ENCODE measurements at regions not wholly inside any gene's neighbourhood (a gene's known extent, or its start where the extent isn't known, plus 50 kb on each side); places are given as distances from the start of the nearest gene placed in this dataset.
A peak's percentile ranks its signal among the peaks of the same experiment; 100 is the strongest.

- peaks cover 10 to 12% of the 10 kb centered on the region in 2 donors for H3K4me1 ChIP-seq (ENCODE audit: control insufficient read depth in 1 of 2, insufficient read depth in 2 of 2, low read length in 2 of 2)
- no peak overlapping the region for H3K4me2 ChIP-seq (replicated peaks; ENCODE audit: extremely low read depth, low read length, poor library complexity, severe bottlenecking)
- H3K36me3 Mint-ChIP-seq = peaks cover 50 to 68% of the 10 kb centered on the region in 2 donors
- no peak overlapping the region for H3K27ac ChIP-seq (ENCODE audit: low read depth in 1 of 2, low read length in 2 of 2)
- WGBS (ENCODE audit: insufficient coverage) = 60% methylated on average over 21 of the region's 22 CpGs
- peaks cover 6 to 29% of the 10 kb centered on the region in 2 donors for H3K36me3 ChIP-seq (replicated peaks in 1 of 2; ENCODE audit: control insufficient read depth in 1 of 2, insufficient read depth in 2 of 2, low read length in 2 of 2)
- peaks cover 38% of the 10 kb centered on the region for H4K20me1 ChIP-seq (ENCODE audit: insufficient read depth, low read length)
- peak overlapping the region in 6 of 7 donors; percentile 28 to 88 (median 74) for H3K27ac Mint-ChIP-seq
- intact Hi-C loops (cut with micrococcal nuclease) = loop anchor here (2.0 to 5.0 kb wide), 4 partner anchors 35 to 145 kb away; no protein-coding TSS in a partner anchor
- no peaks in the 10 kb centered on the region for H3K9me3 Mint-ChIP-seq
- no peaks in the 10 kb centered on the region for H3K27me3 Mint-ChIP-seq (ENCODE audit: low read depth in 3 of 3)
- peak; percentile 70 to 85 (median 80) for DNase-seq
- H2AFZ ChIP-seq (ENCODE audit: insufficient read depth, low read depth, low read length, poor library complexity, severe bottlenecking) = no peak overlapping the region
- peaks cover 3% of the 10 kb centered on the region for H3K79me2 ChIP-seq (ENCODE audit: insufficient read depth, low read length)
- H3K4me1 Mint-ChIP-seq = peaks cover 41% of the 10 kb centered on the region
- no peaks in the 10 kb centered on the region for H3K9me3 ChIP-seq (replicated peaks in 1 of 2; ENCODE audit: control insufficient read depth in 1 of 2, insufficient read depth in 1 of 2, low read length in 2 of 2)
- no peak overlapping the region for H3K4me3 ChIP-seq (replicated peaks in 1 of 3; ENCODE audit: low read depth in 2 of 3, low read length in 3 of 3)
- no peaks in the 10 kb centered on the region for H3K27me3 ChIP-seq (ENCODE audit: control insufficient read depth in 2 of 2, insufficient read depth in 2 of 2, low read length in 2 of 2)
- H3K9ac ChIP-seq (ENCODE audit: insufficient read depth, low read length, poor library complexity, severe bottlenecking) = no peak overlapping the region
- TF ChIP-seq, protein P1, sequence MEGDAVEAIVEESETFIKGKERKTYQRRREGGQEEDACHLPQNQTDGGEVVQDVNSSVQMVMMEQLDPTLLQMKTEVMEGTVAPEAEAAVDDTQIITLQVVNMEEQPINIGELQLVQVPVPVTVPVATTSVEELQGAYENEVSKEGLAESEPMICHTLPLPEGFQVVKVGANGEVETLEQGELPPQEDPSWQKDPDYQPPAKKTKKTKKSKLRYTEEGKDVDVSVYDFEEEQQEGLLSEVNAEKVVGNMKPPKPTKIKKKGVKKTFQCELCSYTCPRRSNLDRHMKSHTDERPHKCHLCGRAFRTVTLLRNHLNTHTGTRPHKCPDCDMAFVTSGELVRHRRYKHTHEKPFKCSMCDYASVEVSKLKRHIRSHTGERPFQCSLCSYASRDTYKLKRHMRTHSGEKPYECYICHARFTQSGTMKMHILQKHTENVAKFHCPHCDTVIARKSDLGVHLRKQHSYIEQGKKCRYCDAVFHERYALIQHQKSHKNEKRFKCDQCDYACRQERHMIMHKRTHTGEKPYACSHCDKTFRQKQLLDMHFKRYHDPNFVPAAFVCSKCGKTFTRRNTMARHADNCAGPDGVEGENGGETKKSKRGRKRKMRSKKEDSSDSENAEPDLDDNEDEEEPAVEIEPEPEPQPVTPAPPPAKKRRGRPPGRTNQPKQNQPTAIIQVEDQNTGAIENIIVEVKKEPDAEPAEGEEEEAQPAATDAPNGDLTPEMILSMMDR (IDR thresholded peaks at IDR 0.05) = peak; percentile 83
- H3K4me3 Mint-ChIP-seq = no peak overlapping the region
Measured at GRCh38 chr7:130896898-130897514, 163.0 kb upstream of the KLF14 start.

GRCh38 chr7:130897515-130898419, 163.8 kb upstream of the KLF14 start:
- TF ChIP-seq, protein P1 (IDR thresholded peaks at IDR 0.05) = no peak
- Histone ChIP-seq H2AFZ (ENCODE audit: insufficient read depth, low read depth, low read length, poor library complexity, severe bottlenecking) (no peak overlapping the region), H3K27ac (ENCODE audit: low read depth in 1 of 2, low read length in 2 of 2) (no peak overlapping the region), H3K4me2 (replicated peaks; ENCODE audit: extremely low read depth, low read length, poor library complexity, severe bottlenecking) (no peak overlapping the region), H3K79me2 (ENCODE audit: insufficient read depth, low read length) (peaks cover 3% of the 10 kb centered on the region), H3K27me3 (ENCODE audit: control insufficient read depth in 2 of 2, insufficient read depth in 2 of 2, low read length in 2 of 2) (no peaks in the 10 kb centered on the region), H4K20me1 (ENCODE audit: insufficient read depth, low read length) (peaks cover 38% of the 10 kb centered on the region), H3K4me1 (ENCODE audit: control insufficient read depth in 1 of 2, insufficient read depth in 2 of 2, low read length in 2 of 2) (peaks cover 10 to 12% of the 10 kb centered on the region in 2 donors), H3K4me3 (replicated peaks in 1 of 3; ENCODE audit: low read depth in 2 of 3, low read length in 3 of 3) (no peak overlapping the region), H3K36me3 (replicated peaks in 1 of 2; ENCODE audit: control insufficient read depth in 1 of 2, insufficient read depth in 2 of 2, low read length in 2 of 2) (peaks cover 6 to 29% of the 10 kb centered on the region in 2 donors), H3K9me3 (replicated peaks in 1 of 2; ENCODE audit: control insufficient read depth in 1 of 2, insufficient read depth in 1 of 2, low read length in 2 of 2) (no peaks in the 10 kb centered on the region), H3K9ac (ENCODE audit: insufficient read depth, low read length, poor library complexity, severe bottlenecking) (no peak overlapping the region)
- intact Hi-C loops (cut with micrococcal nuclease) = loop anchor here (2.0 to 5.0 kb wide), 4 partner anchors 35 to 145 kb away; no protein-coding TSS in a partner anchor
- Mint-ChIP-seq H3K27ac (peak overlapping the region in 5 of 7 donors; percentile 28 to 76 (median 72)), H3K36me3 (peaks cover 57 to 73% of the 10 kb centered on the region in 2 donors), H3K4me3 (no peak overlapping the region), H3K27me3 (ENCODE audit: low read depth in 3 of 3) (no peaks in the 10 kb centered on the region), H3K9me3 (no peaks in the 10 kb centered on the region), H3K4me1 (peaks cover 46% of the 10 kb centered on the region)
- no peak for DNase-seq
- 95% methylated on average over 22 of the region's 24 CpGs for WGBS (ENCODE audit: insufficient coverage)

Data from CD14-positive monocyte (primary cell).